ENCODE measurements at regions not wholly inside any gene's neighbourhood (a gene's known extent, or its start where the extent isn't known, plus 50 kb on each side); places are given as distances from the start of the nearest gene placed in this dataset.

DNA sequence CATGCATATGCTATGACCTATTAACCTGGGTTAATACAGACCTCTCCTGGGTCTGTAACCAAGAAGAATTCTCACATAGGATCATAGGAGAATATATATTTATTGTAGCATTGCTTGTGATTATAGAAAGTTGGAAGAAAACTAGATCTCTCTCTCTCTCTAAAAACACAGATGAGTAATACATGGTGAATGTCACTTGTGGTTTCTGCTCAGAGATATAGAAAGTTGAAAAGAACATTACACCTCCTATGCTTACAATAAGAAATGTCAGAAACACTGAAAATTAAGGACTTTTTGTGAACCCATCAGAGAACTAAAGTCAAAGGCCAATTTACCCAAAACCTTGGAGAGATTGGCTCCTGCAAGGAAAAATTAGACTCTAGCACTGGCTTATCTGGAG is 1389.5 kb downstream of the FAM133A start:
- CTCF ChIA-PET (ENCODE audit: partially characterized antibody) = no interaction called here
- H3K27ac Mint-ChIP-seq = no peak overlapping the region
- POLR2A ChIA-PET (ENCODE audit: partially characterized antibody) = no interaction called here

GRCh38 chrX:95065151-95065550 is 1391.1 kb downstream of the FAM133A start:
- POLR2A ChIA-PET (ENCODE audit: partially characterized antibody) = no interaction called here
- no peak for DNase-seq
- H3K36me3 Mint-ChIP-seq = no peaks in the 10 kb centered on the region
- no peaks in the 10 kb centered on the region for H3K4me1 Mint-ChIP-seq
- H3K27me3 Mint-ChIP-seq = no peaks in the 10 kb centered on the region
- no peak overlapping the region for H3K27ac ChIP-seq (ENCODE audit: low read depth, low read length)
- peaks cover 0 to 3% (median 0%) of the 10 kb centered on the region in 8 donors for H3K9me3 Mint-ChIP-seq
- intact Hi-C loops (cut with micrococcal nuclease) = no loop called here
- H3K27ac Mint-ChIP-seq = no peak overlapping the region
- no peak overlapping the region for H3K4me3 ChIP-seq (ENCODE audit: low read length in 2 of 2)
- no peaks in the 10 kb centered on the region for H3K27me3 ChIP-seq (ENCODE audit: insufficient read depth, low read length)
- CTCF ChIA-PET (ENCODE audit: partially characterized antibody) = no interaction called here
- no peaks in the 10 kb centered on the region for H3K9me3 ChIP-seq (ENCODE audit: control insufficient read depth in 1 of 2, low read length in 2 of 2)
- H3K4me1 ChIP-seq (ENCODE audit: insufficient read depth, low read length) = no peaks in the 10 kb centered on the region
- no peak overlapping the region for H3K4me3 Mint-ChIP-seq
- no peaks in the 10 kb centered on the region for H3K36me3 ChIP-seq (ENCODE audit: insufficient read depth, low read length)

More for the DNA sequence above, 1389.5 kb downstream of the FAM133A start:
- H3K27me3 ChIP-seq (ENCODE audit: insufficient read depth, low read length) = no peaks in the 10 kb centered on the region
- Mint-ChIP-seq H3K9me3 (no peaks in the 10 kb centered on the region), H3K36me3 (no peaks in the 10 kb centered on the region), H3K4me1 (no peaks in the 10 kb centered on the region), H3K4me3 (no peak overlapping the region), H3K27me3 (no peaks in the 10 kb centered on the region)
- H3K4me3 ChIP-seq (ENCODE audit: low read length in 2 of 2) = no peak overlapping the region
- no peaks in the 10 kb centered on the region for H3K9me3 ChIP-seq (ENCODE audit: control insufficient read depth in 1 of 2, low read length in 2 of 2)
- no peak for DNase-seq
- intact Hi-C loops (cut with micrococcal nuclease) = no loop called here
- H3K36me3 ChIP-seq (ENCODE audit: insufficient read depth, low read length) = no peaks in the 10 kb centered on the region
- H3K27ac ChIP-seq (ENCODE audit: low read depth, low read length) = no peak overlapping the region
- H3K4me1 ChIP-seq (ENCODE audit: insufficient read depth, low read length) = no peaks in the 10 kb centered on the region

- POLR2A ChIA-PET (ENCODE audit: partially characterized antibody) = no interaction called here
- no peaks in the 10 kb centered on the region for H3K36me3 ChIP-seq (ENCODE audit: insufficient read depth, low read length)
- H3K27ac ChIP-seq (ENCODE audit: low read depth, low read length) = no peak overlapping the region
- no peak for DNase-seq
- Mint-ChIP-seq H3K4me3 (no peak overlapping the region), H3K4me1 (no peaks in the 10 kb centered on the region), H3K9me3 (peaks cover 0 to 3% (median 0%) of the 10 kb centered on the region in 8 donors), H3K36me3 (no peaks in the 10 kb centered on the region), H3K27me3 (no peaks in the 10 kb centered on the region), H3K27ac (no peak overlapping the region)
- CTCF ChIA-PET (ENCODE audit: partially characterized antibody) = no interaction called here
- intact Hi-C loops (cut with micrococcal nuclease) = no loop called here
- H3K4me1 ChIP-seq (ENCODE audit: insufficient read depth, low read length) = no peaks in the 10 kb centered on the region
- H3K27me3 ChIP-seq (ENCODE audit: insufficient read depth, low read length) = no peaks in the 10 kb centered on the region
- no peak overlapping the region for H3K4me3 ChIP-seq (ENCODE audit: low read length in 2 of 2)
- H3K9me3 ChIP-seq (ENCODE audit: control insufficient read depth in 1 of 2, low read length in 2 of 2) = no peaks in the 10 kb centered on the region
Observed at GRCh38 chrX:95071052-95071451, 1397.0 kb downstream of the FAM133A start.

GRCh38 chrX:95071621-95072020 is 1397.6 kb downstream of the FAM133A start:
- Histone ChIP-seq H3K36me3 (ENCODE audit: insufficient read depth, low read length) (no peaks in the 10 kb centered on the region), H3K4me3 (ENCODE audit: low read length in 2 of 2) (no peak overlapping the region), H3K4me1 (ENCODE audit: insufficient read depth, low read length) (no peaks in the 10 kb centered on the region), H3K27me3 (ENCODE audit: insufficient read depth, low read length) (no peaks in the 10 kb centered on the region), H3K27ac (ENCODE audit: low read depth, low read length) (no peak overlapping the region), H3K9me3 (ENCODE audit: control insufficient read depth in 1 of 2, low read length in 2 of 2) (no peaks in the 10 kb centered on the region)
- ChIA-PET CTCF (ENCODE audit: partially characterized antibody) (no interaction called here), POLR2A (ENCODE audit: partially characterized antibody) (no interaction called here)
- no peaks in the 10 kb centered on the region for H3K27me3 Mint-ChIP-seq
- H3K4me1 Mint-ChIP-seq = no peaks in the 10 kb centered on the region
- H3K4me3 Mint-ChIP-seq = no peak overlapping the region
- intact Hi-C loops (cut with micrococcal nuclease) = no loop called here
- no peak overlapping the region for H3K27ac Mint-ChIP-seq
- H3K9me3 Mint-ChIP-seq = peaks cover 0 to 3% (median 0%) of the 10 kb centered on the region in 8 donors
- DNase-seq = no peak
- no peaks in the 10 kb centered on the region for H3K36me3 Mint-ChIP-seq

GRCh38 chrX:95076449-95076848 is 1402.4 kb downstream of the FAM133A start:
- Histone ChIP-seq H3K27ac (ENCODE audit: low read depth, low read length) (no peak overlapping the region), H3K27me3 (ENCODE audit: insufficient read depth, low read length) (no peaks in the 10 kb centered on the region), H3K4me1 (ENCODE audit: insufficient read depth, low read length) (no peaks in the 10 kb centered on the region), H3K36me3 (ENCODE audit: insufficient read depth, low read length) (no peaks in the 10 kb centered on the region), H3K4me3 (ENCODE audit: low read length in 2 of 2) (no peak overlapping the region), H3K9me3 (ENCODE audit: control insufficient read depth in 1 of 2, low read length in 2 of 2) (no peaks in the 10 kb centered on the region)
- no peak for DNase-seq
- Mint-ChIP-seq H3K9me3 (peaks cover 0 to 6% (median 0%) of the 10 kb centered on the region in 8 donors), H3K27ac (no peak overlapping the region), H3K36me3 (no peaks in the 10 kb centered on the region), H3K27me3 (no peaks in the 10 kb centered on the region), H3K4me3 (no peak overlapping the region), H3K4me1 (no peaks in the 10 kb centered on the region)
- intact Hi-C loops (cut with micrococcal nuclease) = no loop called here
- POLR2A ChIA-PET (ENCODE audit: partially characterized antibody) = no interaction called here
- CTCF ChIA-PET (ENCODE audit: partially characterized antibody) = no interaction called here

DNA sequence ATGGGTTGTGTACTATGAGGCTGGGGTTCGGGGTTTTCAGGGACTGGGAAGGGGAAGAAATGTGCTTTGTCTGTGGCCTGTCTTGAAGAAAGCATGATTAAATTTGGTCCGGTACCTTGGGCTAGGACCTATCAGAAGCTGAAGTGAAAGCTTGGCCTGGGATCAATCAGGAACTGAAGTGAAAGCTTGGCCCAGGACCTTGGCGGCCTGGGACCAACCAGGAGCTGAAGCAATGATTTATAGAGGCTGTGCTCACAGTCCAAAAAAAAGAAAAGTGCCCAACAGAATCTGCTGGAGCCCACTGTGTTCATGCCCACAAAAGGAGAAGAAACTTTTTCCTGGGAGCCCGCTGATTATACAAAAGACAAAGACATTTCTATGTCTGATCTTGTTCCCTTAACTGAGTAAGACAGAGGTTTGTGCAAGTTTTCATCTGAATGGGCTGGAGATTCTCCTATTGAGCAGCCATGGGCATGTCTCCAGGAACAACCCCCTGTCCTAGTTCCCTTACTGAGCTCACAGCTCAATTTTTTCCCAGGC is 1427.9 kb downstream of the FAM133A start:
- no peaks in the 10 kb centered on the region for H3K36me3 Mint-ChIP-seq
- no peak for DNase-seq
- H3K27me3 Mint-ChIP-seq = no peaks in the 10 kb centered on the region
- ChIA-PET CTCF (ENCODE audit: partially characterized antibody) (no interaction called here), POLR2A (ENCODE audit: partially characterized antibody) (no interaction called here)
- Histone ChIP-seq H3K4me3 (ENCODE audit: low read length in 2 of 2) (no peak overlapping the region), H3K9me3 (ENCODE audit: control insufficient read depth in 1 of 2, low read length in 2 of 2) (no peaks in the 10 kb centered on the region), H3K4me1 (ENCODE audit: insufficient read depth, low read length) (no peaks in the 10 kb centered on the region), H3K27ac (ENCODE audit: low read depth, low read length) (no peak overlapping the region), H3K27me3 (ENCODE audit: insufficient read depth, low read length) (no peaks in the 10 kb centered on the region), H3K36me3 (ENCODE audit: insufficient read depth, low read length) (no peaks in the 10 kb centered on the region)
- H3K4me3 Mint-ChIP-seq = no peak overlapping the region
- no peak overlapping the region for H3K27ac Mint-ChIP-seq
- intact Hi-C loops (cut with micrococcal nuclease) = no loop called here
- H3K4me1 Mint-ChIP-seq = no peaks in the 10 kb centered on the region
- peaks cover 0 to 3% (median 0%) of the 10 kb centered on the region in 8 donors for H3K9me3 Mint-ChIP-seq

DNA sequence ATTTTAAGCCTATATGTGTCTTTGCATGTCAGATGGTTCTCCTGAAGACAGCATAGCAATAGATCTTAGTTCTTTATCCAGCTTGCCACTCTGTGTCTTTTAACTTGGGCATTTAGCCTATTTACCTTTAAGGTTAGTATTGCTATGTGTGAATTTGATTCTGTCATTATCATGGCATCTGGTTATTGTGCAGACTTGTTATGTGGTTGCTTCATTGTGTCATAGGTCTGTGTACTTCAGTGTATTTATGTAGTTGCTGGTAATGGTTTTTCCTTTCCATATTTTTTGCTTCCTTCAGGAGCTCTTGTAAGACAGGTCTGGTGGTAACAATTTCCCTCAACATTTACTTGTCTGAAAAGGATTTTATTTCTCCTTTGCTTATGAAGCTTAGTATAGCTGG is 1443.5 kb downstream of the FAM133A start:
- Mint-ChIP-seq H3K4me1 (no peaks in the 10 kb centered on the region), H3K27ac (no peak overlapping the region), H3K9me3 (peaks cover 0 to 7% (median 1%) of the 10 kb centered on the region in 8 donors), H3K36me3 (no peaks in the 10 kb centered on the region), H3K4me3 (no peak overlapping the region), H3K27me3 (no peaks in the 10 kb centered on the region)
- Histone ChIP-seq H3K36me3 (ENCODE audit: insufficient read depth, low read length) (no peaks in the 10 kb centered on the region), H3K27ac (ENCODE audit: low read depth, low read length) (no peak overlapping the region), H3K4me1 (ENCODE audit: insufficient read depth, low read length) (no peaks in the 10 kb centered on the region), H3K9me3 (ENCODE audit: control insufficient read depth in 1 of 2, low read length in 2 of 2) (no peaks in the 10 kb centered on the region), H3K4me3 (ENCODE audit: low read length in 2 of 2) (no peak overlapping the region), H3K27me3 (ENCODE audit: insufficient read depth, low read length) (no peaks in the 10 kb centered on the region)
- DNase-seq = no peak
- CTCF ChIA-PET (ENCODE audit: partially characterized antibody) = no interaction called here
- POLR2A ChIA-PET (ENCODE audit: partially characterized antibody) = no interaction called here
- intact Hi-C loops (cut with micrococcal nuclease) = no loop called here

DNA sequence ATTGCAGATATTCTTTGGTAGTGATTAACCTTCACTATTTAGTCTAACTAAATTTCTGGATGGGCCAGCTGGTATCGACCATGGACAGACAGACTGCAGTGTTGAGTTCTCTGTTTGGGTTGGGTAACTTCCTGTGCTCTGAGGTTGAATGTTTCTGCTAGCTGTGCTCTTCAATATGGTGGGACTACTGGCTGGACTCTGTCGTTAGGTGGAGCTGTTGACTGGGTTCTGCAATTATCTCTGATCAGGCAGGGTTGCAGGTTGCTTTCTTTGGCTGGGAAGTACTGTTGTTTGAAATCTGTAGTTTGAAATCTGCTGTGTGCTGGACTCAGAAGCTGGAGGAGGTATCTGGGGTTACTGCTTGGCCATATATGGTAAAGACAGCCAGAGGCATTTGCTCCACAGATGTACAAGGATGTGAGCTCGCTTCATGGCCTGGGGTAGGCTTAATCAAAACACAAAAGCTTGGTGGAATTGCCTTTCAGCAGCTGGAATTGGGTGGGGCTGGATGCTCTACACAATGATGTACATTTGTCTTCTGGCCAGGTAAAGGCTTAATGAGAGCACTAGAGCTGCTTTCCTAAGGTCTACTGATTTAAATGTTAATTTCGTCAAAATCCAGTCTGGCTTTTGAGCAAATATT is 1472.0 kb downstream of the FAM133A start:
- no peak overlapping the region for H3K4me3 ChIP-seq (ENCODE audit: low read length in 2 of 2)
- ChIA-PET POLR2A (ENCODE audit: partially characterized antibody) (no interaction called here), CTCF (ENCODE audit: partially characterized antibody) (no interaction called here)
- Mint-ChIP-seq H3K27me3 (no peaks in the 10 kb centered on the region), H3K9me3 (peaks cover 0 to 11% (median 0%) of the 10 kb centered on the region in 8 donors), H3K4me1 (no peaks in the 10 kb centered on the region), H3K36me3 (no peaks in the 10 kb centered on the region), H3K27ac (no peak overlapping the region), H3K4me3 (no peak overlapping the region)
- intact Hi-C loops (cut with micrococcal nuclease) = no loop called here
- H3K36me3 ChIP-seq (ENCODE audit: insufficient read depth, low read length) = no peaks in the 10 kb centered on the region
- H3K27me3 ChIP-seq (ENCODE audit: insufficient read depth, low read length) = no peaks in the 10 kb centered on the region
- no peaks in the 10 kb centered on the region for H3K9me3 ChIP-seq (ENCODE audit: control insufficient read depth in 1 of 2, low read length in 2 of 2)
- H3K4me1 ChIP-seq (ENCODE audit: insufficient read depth, low read length) = no peaks in the 10 kb centered on the region
- no peak overlapping the region for H3K27ac ChIP-seq (ENCODE audit: low read depth, low read length)
- no peak for DNase-seq
